ENCODE measurements at regions not wholly inside any gene's neighbourhood (a gene's known extent, or its start where the extent isn't known, plus 50 kb on each side); places are given as distances from the start of the nearest gene placed in this dataset.

DNA sequence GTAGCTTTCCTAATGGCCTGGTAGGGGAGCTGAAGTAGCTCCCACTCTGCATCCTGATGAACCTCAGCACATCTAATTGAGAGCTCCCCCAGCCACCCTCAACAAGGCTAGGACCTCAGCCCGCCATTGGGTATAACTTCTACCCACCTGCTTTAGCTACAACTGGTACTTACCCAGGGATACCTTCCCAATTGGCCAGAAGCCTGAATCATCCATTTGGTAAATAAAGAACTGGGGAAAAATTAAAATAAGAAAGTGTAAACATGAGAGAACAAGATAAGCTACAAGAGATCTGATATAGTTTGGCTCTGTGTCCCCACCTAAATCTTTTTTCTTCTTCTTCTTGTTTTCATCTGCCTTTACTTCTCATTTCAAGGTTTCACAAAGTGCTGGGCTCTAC lies 372.0 kb downstream of the CMPK2 start:
- Histone ChIP-seq H3F3A (ENCODE audit: low read length, unreplicated experiment) (no peaks in the 10 kb centered on the region), H3K4me2 (ENCODE audit: low read length) (no peak overlapping the region), H3K9me2 (replicated peaks; ENCODE audit: low read length) (no peaks in the 10 kb centered on the region), H3K27me3 (ENCODE audit: low read length) (no peaks in the 10 kb centered on the region), H3K27ac (ENCODE audit: low read length) (no peak overlapping the region), H2AFZ (ENCODE audit: low read length) (no peak overlapping the region), H3K4me3 (ENCODE audit: low read length) (no peak overlapping the region), H3K36me3 (ENCODE audit: low read depth, low read length) (no peaks in the 10 kb centered on the region), H3K9ac (ENCODE audit: low read length) (no peak overlapping the region), H3K4me1 (ENCODE audit: insufficient read depth, low read length) (no peaks in the 10 kb centered on the region), H4K20me1 (ENCODE audit: low read length) (no peaks in the 10 kb centered on the region), H3K79me2 (ENCODE audit: low read length) (no peaks in the 10 kb centered on the region), H3K9me3 (ENCODE audit: low read length) (no peaks in the 10 kb centered on the region)
- TF ChIP-seq CTCF (conservative IDR thresholded peaks at IDR 0.05; ENCODE audit: low read depth, low read length) (no peak), EZH2 (IDR thresholded peaks at IDR 0.05; ENCODE audit: low read length, unreplicated experiment) (no peak), EZH2phosphoT487 (IDR thresholded peaks at IDR 0.05; ENCODE audit: borderline replicate concordance, low read length) (no peak)
- no peak for ATAC-seq
- no peak for DNase-seq
- ChIA-PET CTCF (no interaction called here), POLR2A (ENCODE audit: unreplicated experiment) (no interaction called here)
- intact Hi-C loops (cut with micrococcal nuclease), result no loop called here
- BruUV-seq (replicated peaks), result no TSS peak

DNA sequence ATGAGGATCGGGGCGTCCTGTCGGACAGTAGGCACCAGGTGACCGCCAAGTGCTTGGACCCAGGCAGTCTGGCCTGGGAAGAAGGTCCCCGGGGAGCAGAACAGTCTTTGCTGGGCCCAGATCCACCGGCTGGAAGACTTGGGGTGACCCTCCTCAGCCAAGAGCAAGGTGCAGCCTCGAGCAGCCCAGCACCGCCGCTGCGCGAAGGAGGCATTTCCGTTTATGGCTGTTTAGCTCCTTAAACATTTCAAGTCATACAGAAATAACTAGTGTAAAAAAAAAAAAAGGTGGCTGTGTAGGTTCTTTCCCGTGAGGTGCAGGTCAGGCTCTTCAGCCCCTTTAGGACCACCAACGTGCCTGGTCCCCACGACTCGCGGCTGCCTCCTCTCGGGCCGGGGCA lies 370.2 kb downstream of the CMPK2 start:
- Histone ChIP-seq H3K4me2 (ENCODE audit: low read length) (no peak overlapping the region), H3K4me1 (ENCODE audit: insufficient read depth, low read length) (no peaks in the 10 kb centered on the region), H3K27me3 (ENCODE audit: low read length) (no peaks in the 10 kb centered on the region), H3K4me3 (ENCODE audit: low read length) (no peak overlapping the region), H3K27ac (ENCODE audit: low read length) (no peak overlapping the region), H3K79me2 (ENCODE audit: low read length) (no peaks in the 10 kb centered on the region), H3K36me3 (ENCODE audit: low read depth, low read length) (no peaks in the 10 kb centered on the region), H3K9ac (ENCODE audit: low read length) (no peak overlapping the region), H3K9me2 (replicated peaks; ENCODE audit: low read length) (no peaks in the 10 kb centered on the region), H3F3A (ENCODE audit: low read length, unreplicated experiment) (no peaks in the 10 kb centered on the region), H3K9me3 (ENCODE audit: low read length) (no peaks in the 10 kb centered on the region), H4K20me1 (ENCODE audit: low read length) (no peaks in the 10 kb centered on the region), H2AFZ (ENCODE audit: low read length) (no peak overlapping the region)
- TF ChIP-seq CTCF (conservative IDR thresholded peaks at IDR 0.05; ENCODE audit: low read depth, low read length) (no peak), EZH2phosphoT487 (IDR thresholded peaks at IDR 0.05; ENCODE audit: borderline replicate concordance, low read length) (no peak), EZH2 (IDR thresholded peaks at IDR 0.05; ENCODE audit: low read length, unreplicated experiment) (no peak)
- CTCF ChIA-PET, result no interaction called here
- POLR2A ChIA-PET (ENCODE audit: unreplicated experiment), result no interaction called here
- intact Hi-C loops (cut with micrococcal nuclease), result no loop called here
- DNase-seq (no peak), ATAC-seq (no peak)
- no TSS peak for BruUV-seq (replicated peaks)

GRCh38 chr2:6496376-6496775 lies 369.3 kb downstream of the CMPK2 start:
- Histone ChIP-seq H2AFZ (ENCODE audit: low read length) (no peak overlapping the region), H3K9me2 (replicated peaks; ENCODE audit: low read length) (no peaks in the 10 kb centered on the region), H3K4me1 (ENCODE audit: insufficient read depth, low read length) (no peaks in the 10 kb centered on the region), H3K79me2 (ENCODE audit: low read length) (no peaks in the 10 kb centered on the region), H3K27me3 (ENCODE audit: low read length) (no peaks in the 10 kb centered on the region), H3K4me2 (ENCODE audit: low read length) (no peak overlapping the region), H3K4me3 (ENCODE audit: low read length) (no peak overlapping the region), H3F3A (ENCODE audit: low read length, unreplicated experiment) (no peaks in the 10 kb centered on the region), H3K9ac (ENCODE audit: low read length) (no peak overlapping the region), H4K20me1 (ENCODE audit: low read length) (no peaks in the 10 kb centered on the region), H3K9me3 (ENCODE audit: low read length) (no peaks in the 10 kb centered on the region), H3K36me3 (ENCODE audit: low read depth, low read length) (no peaks in the 10 kb centered on the region), H3K27ac (ENCODE audit: low read length) (no peak overlapping the region)
- TF ChIP-seq EZH2 (IDR thresholded peaks at IDR 0.05; ENCODE audit: low read length, unreplicated experiment) (no peak), CTCF (conservative IDR thresholded peaks at IDR 0.05; ENCODE audit: low read depth, low read length) (no peak), EZH2phosphoT487 (IDR thresholded peaks at IDR 0.05; ENCODE audit: borderline replicate concordance, low read length) (no peak)
- BruUV-seq (replicated peaks), result no TSS peak
- DNase-seq, result no peak
- intact Hi-C loops (cut with micrococcal nuclease), result no loop called here
- no peak for ATAC-seq
- POLR2A ChIA-PET (ENCODE audit: unreplicated experiment), result no interaction called here
- CTCF ChIA-PET, result no interaction called here
